Endodermal cell (in vitro differentiated cells): ENCODE measurements at regions not wholly inside any gene's neighbourhood (a gene's known extent, or its start where the extent isn't known, plus 50 kb on each side); places are given as distances from the start of the nearest gene placed in this dataset. TPM values are rescaled to one million over a fixed set of nuclear protein-coding genes. Genes with fewer than 3 reads are reported as not detected.
"Not testable (repeated sequence)": the region's sequence is repeated elsewhere in the genome, so short reads cannot be mapped to it uniquely, and the experiment has no call there.

Source experiments
- DNase-seq: peaks from one replicate; pipeline ENCODE4 v3.0.0-alpha.2; 2017
- H3K27ac ChIP-seq: 2 replicates; pipeline ENCODE4 v1.5.1; 2013; ENCODE audit warnings: mild to moderate bottlenecking, low read depth, low read length, moderate library complexity
- H3K27me3 ChIP-seq: 2 replicates; pipeline ENCODE4 v1.6.1; 2013; ENCODE audit warnings: mild to moderate bottlenecking, low read length, moderate library complexity; ENCODE audit not compliant: insufficient read depth, control insufficient read depth, poor library complexity, severe bottlenecking
- H3K36me3 ChIP-seq: 2 replicates; pipeline ENCODE4 v1.7.0; 2013; ENCODE audit warnings: mild to moderate bottlenecking, low read length, moderate library complexity; ENCODE audit not compliant: control insufficient read depth, insufficient read depth
- H3K4me1 ChIP-seq: one replicate; pipeline ENCODE4 v1.7.0; 2013; ENCODE audit warnings: low read length; ENCODE audit not compliant: control insufficient read depth, insufficient read depth
- H3K4me3 ChIP-seq: 2 replicates; pipeline ENCODE4 v1.5.1; 2013; ENCODE audit warnings: mild to moderate bottlenecking, low read length, moderate library complexity
- H3K9ac ChIP-seq: 2 replicates; pipeline ENCODE4 v1.6.1; 2013; ENCODE audit warnings: mild to moderate bottlenecking, low read length, moderate library complexity; ENCODE audit not compliant: poor library complexity, severe bottlenecking; ENCODE audit errors: extremely low read depth
- H3K9me3 ChIP-seq: 2 replicates; pipeline ENCODE4 v1.6.1; 2013; ENCODE audit warnings: mild to moderate bottlenecking, low read length, moderate library complexity; ENCODE audit not compliant: control insufficient read depth
- H3K27ac Mint-ChIP-seq: 2 replicates; pipeline ENCODE4 v1.8.0; 2020; ENCODE audit warnings: mixed read lengths
- H3K27me3 Mint-ChIP-seq: 2 replicates; pipeline ENCODE4 v1.8.0; 2021; ENCODE audit warnings: mild to moderate bottlenecking, mixed read lengths; ENCODE audit not compliant: insufficient read depth
- H3K36me3 Mint-ChIP-seq: 2 replicates; pipeline ENCODE4 v1.8.0; 2020; ENCODE audit warnings: low read depth, mixed read lengths
- H3K4me1 Mint-ChIP-seq: 2 replicates; pipeline ENCODE4 v1.8.0; 2020; ENCODE audit warnings: mixed read lengths
- H3K4me3 Mint-ChIP-seq: 2 replicates; pipeline ENCODE4 v1.8.0; 2020; ENCODE audit warnings: mild to moderate bottlenecking, moderate library complexity, mixed read lengths
- H3K9me3 Mint-ChIP-seq: 2 replicates; pipeline ENCODE4 v1.8.0; 2020; ENCODE audit warnings: mild to moderate bottlenecking, mixed read lengths
- WGBS, 2 experiments: methylation state at CpG; one replicate each; pipeline versions ENCODE4 v1.1.5 to v1.1.7; 2013; ENCODE audit warnings: missing lambda C conversion rate in 2 of 2, mixed read lengths in 1 of 2; ENCODE audit not compliant: insufficient coverage in 1 of 2, insufficient read length in 1 of 2; 5-methylcytosine and 5-hydroxymethylcytosine counted together
- microRNA-seq: library from miRNA; unstranded; fragments of <30 nt; microRNA quantifications from one replicate; pipeline ENCODE4 v1.2.0, GENCODE V29; 2020; ENCODE audit warnings: borderline microRNAs expressed
- TF ChIP-seq, protein P1 (sequence below): fragments of 200-600 bp; sonication (generic); conservative IDR thresholded peaks from 2 replicates; pipeline ENCODE4 v1.5.0; 2021; ENCODE audit warnings: antibody characterized with exemption, mild to moderate bottlenecking

DNA sequence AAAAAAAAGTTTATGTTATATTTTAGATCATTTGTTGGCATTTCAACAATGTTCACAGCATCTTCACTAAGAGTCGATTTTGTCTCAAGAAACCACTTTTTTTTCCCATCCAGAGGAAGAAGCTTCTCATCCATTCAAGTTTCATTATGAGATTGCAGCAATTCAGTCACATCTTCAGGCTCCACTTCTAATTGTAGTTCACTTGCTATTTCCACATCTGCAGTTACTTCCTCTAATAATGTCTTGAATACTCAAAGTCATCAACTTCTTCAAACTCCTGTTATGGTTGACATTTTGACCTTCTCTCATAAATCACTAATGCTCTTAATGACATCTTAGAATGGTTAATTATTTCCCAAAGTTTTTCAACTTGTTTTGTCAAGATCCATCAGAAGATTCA lies 61.3 kb upstream of the CHORDC1 start:
- Histone ChIP-seq H3K27me3 (peaks cover 6% of the 10 kb centered on the region), H3K4me3 (no peak overlapping the region), H3K9ac (no peak overlapping the region), H3K27ac (no peak overlapping the region), H3K4me1 (no peaks in the 10 kb centered on the region), H3K9me3 (no peaks in the 10 kb centered on the region), H3K36me3 (no peaks in the 10 kb centered on the region)
- Mint-ChIP-seq H3K9me3 (no peaks in the 10 kb centered on the region), H3K4me1 (peaks cover 6% of the 10 kb centered on the region), H3K36me3 (no peaks in the 10 kb centered on the region), H3K4me3 (no peak overlapping the region), H3K27ac (no peak overlapping the region), H3K27me3 (no peaks in the 10 kb centered on the region)
- no peak for DNase-seq
- TF ChIP-seq, protein P1, sequence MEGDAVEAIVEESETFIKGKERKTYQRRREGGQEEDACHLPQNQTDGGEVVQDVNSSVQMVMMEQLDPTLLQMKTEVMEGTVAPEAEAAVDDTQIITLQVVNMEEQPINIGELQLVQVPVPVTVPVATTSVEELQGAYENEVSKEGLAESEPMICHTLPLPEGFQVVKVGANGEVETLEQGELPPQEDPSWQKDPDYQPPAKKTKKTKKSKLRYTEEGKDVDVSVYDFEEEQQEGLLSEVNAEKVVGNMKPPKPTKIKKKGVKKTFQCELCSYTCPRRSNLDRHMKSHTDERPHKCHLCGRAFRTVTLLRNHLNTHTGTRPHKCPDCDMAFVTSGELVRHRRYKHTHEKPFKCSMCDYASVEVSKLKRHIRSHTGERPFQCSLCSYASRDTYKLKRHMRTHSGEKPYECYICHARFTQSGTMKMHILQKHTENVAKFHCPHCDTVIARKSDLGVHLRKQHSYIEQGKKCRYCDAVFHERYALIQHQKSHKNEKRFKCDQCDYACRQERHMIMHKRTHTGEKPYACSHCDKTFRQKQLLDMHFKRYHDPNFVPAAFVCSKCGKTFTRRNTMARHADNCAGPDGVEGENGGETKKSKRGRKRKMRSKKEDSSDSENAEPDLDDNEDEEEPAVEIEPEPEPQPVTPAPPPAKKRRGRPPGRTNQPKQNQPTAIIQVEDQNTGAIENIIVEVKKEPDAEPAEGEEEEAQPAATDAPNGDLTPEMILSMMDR = no peak
- WGBS, 2 experiments = 83 to 93% methylated on average over 1 of the region's 1 CpG

DNA sequence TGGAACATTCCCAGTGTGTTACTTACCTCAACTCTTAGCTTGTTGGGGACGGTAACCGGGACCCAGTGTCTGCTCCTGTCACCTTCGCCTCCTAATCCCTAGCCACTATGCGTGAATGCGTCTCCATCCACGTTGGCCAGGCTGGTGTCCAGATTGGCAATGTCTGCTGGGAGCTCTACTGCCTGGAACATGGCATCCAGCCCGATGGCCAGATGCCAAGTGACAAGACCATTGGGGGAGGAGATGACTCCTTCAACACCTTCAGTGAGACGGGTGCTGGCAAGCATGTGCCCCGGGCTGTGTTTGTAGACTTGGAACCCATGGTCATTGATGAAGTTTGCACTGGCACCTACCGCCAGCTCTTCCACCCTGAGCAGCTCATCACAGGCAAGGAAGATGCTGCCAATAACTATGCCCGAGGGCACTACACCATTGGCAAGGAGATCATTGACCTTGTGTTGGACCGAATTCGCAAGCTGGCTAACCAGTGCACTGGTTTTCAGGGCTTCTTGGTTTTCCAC lies 59.8 kb upstream of the CHORDC1 start:
- H3K27me3 ChIP-seq, H3K36me3 Mint-ChIP-seq, H3K36me3 ChIP-seq, H3K27ac Mint-ChIP-seq, H3K4me1 Mint-ChIP-seq, DNase-seq, H3K4me3 ChIP-seq, H3K4me1 ChIP-seq, H3K9ac ChIP-seq, H3K9me3 ChIP-seq, H3K27ac ChIP-seq, H3K27me3 Mint-ChIP-seq, H3K9me3 Mint-ChIP-seq, H3K4me3 Mint-ChIP-seq: not testable (repeated sequence)
- WGBS, 2 experiments = 97 to 98% methylated on average over 8 to 13 of the region's 13 CpGs

DNA sequence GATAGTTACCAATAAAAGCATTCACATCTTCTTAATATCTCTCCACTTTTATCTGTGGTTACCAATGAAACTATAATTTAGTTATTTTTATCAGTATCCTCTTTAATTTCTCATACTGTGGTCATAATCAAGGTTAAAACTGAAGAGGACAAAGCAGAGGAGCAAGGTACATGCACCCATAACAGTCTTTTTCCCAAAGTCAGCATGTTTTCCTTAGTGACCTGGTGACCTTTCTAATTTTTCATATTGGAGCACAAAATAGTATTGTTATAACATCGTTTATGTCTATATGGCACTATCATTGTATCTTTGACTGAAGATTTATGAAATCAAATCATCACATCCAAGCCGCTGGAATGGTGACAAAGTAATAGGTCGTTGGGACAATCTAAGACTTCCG lies 51.5 kb upstream of the CHORDC1 start:
- Histone ChIP-seq H3K9me3 (no peaks in the 10 kb centered on the region), H3K9ac (no peak overlapping the region), H3K4me1 (no peaks in the 10 kb centered on the region), H3K36me3 (no peaks in the 10 kb centered on the region), H3K4me3 (no peak overlapping the region), H3K27me3 (no peaks in the 10 kb centered on the region), H3K27ac (no peak overlapping the region)
- Mint-ChIP-seq H3K36me3 (peaks cover 4% of the 10 kb centered on the region), H3K4me1 (no peaks in the 10 kb centered on the region), H3K27me3 (peaks cover 2% of the 10 kb centered on the region), H3K27ac (no peak overlapping the region), H3K4me3 (no peak overlapping the region), H3K9me3 (peaks cover 17% of the 10 kb centered on the region)
- DNase-seq = no peak
- TF ChIP-seq, protein P1 = no peak
- 90 to 100% methylated on average over 1 to 4 of the region's 4 CpGs for WGBS, 2 experiments

Small RNAs in the stretch of these regions (microRNA-seq; reads per million reads assigned to microRNA genes)
- gene MIR1261 (not detected), gene MIR4490 (not detected)
